HG02759 (cell line): ENCODE measurements at regions not wholly inside any gene's neighbourhood (a gene's known extent, or its start where the extent isn't known, plus 50 kb on each side); places are given as distances from the start of the nearest gene placed in this dataset.

ENCODE experiments used
- ATAC-seq: cut with Tn5 transposase; IDR thresholded peaks from one replicate; pipeline ENCODE4 v1.9.1; 2021; ENCODE audit warnings: mild to moderate bottlenecking, moderate library complexity; ENCODE audit not compliant: unreplicated experiment

- no peak for ATAC-seq
These were observed 134.9 kb downstream of the KCTD12 start for GRCh38 chr13:76751278-76751677.

DNA sequence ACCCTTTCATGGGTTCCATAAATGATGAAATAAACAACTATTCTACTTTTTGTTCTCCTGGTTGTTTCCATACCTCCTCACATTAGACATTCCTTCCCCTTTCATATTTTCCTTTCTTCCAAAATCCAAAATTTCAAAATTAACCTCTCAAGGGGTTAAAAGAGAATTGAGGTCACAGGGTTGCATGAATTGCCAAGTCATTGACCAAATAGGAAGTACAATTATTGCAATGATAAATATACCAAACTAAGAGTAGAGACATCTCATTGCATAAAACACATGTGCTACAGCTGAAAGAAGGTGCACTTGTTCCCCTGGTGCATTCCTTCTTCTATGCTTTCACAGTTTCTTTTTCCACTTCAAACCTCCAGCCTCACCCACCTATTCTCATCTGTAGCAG lies 136.1 kb downstream of the KCTD12 start:
- no peak for ATAC-seq

DNA sequence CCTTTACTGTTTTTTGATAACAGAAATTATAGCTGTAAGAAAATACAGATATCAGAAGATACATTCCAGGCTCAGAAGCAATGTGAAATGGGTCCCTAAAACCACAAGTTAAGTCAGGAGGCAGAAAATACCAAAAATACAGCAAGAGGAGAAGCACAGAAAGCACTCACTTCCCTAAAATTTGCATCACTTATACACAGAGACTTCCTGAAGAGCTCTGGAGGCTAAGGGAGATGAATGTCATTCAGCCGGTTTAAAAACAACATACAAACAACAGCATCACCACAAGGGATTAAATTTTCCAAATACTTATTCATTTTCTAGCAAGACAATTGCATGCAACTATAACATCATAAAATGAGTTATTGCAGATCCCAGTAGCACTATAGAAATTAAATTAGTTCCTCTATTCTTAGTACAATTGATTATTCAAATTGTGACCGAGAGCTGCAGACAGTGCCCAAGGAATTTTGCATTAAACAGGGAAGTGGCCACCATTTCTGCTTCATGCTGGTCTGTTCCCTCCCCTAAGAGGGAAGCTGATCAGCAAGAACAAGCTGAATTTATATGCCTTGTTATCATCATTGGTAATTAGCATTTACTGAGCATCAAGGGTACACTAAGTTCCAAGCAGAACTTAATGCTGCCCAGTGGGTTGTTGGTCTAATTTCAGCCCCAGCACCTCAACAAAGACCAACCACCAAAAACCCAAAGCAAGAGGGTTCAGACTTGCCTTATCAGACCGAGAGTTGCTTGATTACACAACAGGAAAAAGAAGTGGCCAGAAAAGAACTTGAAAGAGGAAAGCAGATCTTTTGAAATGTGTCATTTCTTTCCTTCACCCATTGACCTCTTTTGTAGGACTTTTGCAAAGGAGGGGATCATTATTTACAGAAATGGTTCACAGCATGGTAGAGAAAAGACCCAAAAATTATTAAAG lies 140.7 kb downstream of the KCTD12 start:
- ATAC-seq, result peak; percentile 85

DNA sequence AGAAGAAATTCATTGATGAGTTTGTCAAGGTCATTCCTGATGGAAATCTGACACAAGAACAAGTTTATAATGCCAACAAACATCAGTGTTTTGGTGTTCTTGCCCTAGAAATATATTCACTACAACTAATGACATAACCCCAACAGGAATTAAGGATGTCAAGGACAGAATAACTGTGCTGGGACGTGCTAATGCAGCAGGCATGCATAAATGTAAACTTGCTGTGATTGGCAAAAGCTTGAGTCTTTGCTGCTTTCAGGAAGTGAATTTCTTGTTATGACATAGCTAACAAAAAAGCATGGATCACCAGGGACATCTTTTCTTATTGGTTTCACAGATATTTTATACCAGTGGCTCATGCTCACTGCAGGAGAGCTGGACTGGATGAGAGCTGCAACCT lies 144.6 kb downstream of the KCTD12 start:
- no peak for ATAC-seq

DNA sequence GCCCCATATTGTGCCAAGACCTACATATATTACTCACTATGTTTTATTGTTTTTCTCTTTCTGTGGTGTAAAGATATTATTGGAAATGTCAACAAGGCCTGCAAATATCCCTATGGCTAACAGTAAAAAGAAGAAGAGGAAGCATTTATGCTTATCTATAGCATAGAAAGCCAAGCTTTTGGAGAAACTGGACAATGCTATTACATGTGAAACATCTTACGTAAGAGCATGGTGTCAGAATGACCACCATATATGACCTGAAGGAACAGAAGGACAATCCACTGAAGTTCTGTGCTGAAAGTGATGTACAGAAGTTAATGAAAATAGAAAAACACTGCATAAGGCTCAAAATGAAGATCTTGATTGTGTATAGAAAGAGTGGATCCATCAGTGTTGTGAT lies 145.2 kb downstream of the KCTD12 start:
- no peak for ATAC-seq

DNA sequence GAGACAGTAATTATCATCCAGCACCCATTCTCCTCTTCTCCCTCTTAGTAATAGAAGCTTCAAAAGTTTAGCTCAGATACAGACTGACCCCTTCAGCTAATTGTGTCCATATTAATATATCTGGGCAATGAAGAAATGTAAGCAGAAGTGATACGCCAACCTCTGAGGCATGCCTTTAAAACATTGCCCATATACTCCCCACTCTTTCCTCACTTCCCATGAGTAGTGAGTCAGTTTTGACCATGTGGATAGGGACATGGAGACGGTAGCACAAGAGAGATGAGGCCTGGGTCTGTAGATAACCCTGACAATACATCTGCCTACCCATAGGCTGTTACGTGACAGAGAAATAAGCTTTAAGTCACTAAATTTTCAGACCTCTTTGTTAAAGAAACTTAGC lies 147.6 kb downstream of the KCTD12 start:
- ATAC-seq, result no peak

DNA sequence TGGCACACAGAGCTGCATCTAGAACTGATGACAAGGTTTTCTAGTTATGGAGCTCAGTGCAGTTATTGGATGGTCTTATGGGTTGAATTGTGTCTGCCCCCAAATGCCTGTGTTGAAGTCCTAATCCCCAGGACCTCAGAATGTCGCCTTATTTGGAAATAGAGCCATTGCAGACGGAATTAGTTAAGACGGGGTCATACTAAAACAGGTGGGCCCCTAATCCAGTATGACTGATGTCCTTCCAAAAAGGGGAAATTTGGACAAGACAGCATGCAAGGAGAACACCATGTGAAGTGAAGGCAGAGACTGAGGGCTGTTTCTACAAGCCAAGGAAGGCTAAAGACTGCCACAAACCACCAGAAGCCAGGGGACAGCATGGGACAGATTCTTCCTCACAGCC lies 148.7 kb downstream of the KCTD12 start:
- no peak for ATAC-seq

DNA sequence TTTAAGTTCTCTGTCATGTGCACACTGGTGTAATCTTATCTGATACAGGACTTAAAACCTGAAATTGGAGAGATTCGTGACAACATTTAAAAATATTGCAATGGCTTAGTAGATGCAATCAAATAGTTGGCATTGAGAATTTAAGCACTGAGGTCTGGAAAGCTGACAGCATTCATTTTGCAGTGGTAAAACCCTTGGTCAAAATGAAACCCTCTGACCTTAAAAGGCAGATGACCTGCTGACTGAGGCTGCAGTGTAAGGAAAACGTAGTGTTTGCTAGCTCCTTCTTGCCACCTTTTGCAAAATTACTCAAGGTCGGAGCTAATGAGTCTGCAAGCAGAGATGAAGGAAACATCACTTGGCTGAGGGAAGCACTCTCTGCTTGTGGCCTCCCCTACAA lies 150.6 kb downstream of the KCTD12 start:
- ATAC-seq, result peak; percentile 66

DNA sequence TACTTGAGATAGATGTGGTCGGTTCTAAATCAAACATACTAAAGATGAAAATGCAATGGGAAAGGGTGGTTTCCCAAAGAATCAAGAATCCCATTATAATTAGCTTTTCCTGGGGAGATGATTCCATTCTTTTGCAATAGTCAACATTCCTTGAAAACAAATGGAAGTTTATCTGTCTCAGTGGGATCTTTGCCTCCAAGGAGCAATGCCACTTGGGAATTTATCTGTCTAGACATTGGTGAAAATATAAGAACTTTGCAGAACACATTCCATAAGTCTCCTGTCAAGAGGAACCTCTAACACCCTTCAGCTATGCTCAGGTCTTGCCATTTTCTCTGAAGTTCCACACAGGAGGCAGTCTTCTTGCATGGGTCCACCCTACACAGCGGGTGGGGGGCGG lies 152.5 kb downstream of the KCTD12 start:
- no peak for ATAC-seq

GRCh38 chr13:76732367-76732766 lies 153.8 kb downstream of the KCTD12 start:
- no peak for ATAC-seq

DNA sequence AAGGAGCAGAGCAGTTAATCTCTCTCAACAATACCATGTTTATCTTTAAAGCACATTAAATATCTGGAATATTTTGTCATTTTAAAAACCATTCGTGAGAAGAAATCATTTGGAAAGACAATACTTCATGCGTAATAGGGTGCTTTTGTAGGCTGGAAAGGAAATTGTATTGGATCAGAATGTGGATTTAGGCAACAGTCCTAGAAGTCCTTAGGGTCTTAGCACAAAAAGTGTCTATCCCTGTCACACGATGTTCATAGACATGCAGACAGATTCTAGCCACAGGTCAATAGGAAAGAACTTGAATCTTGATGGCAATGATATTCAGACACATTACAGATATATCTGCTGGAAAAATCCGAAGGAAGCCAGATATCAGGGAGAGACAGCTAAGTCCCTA lies 156.0 kb downstream of the KCTD12 start:
- ATAC-seq, result no peak

- ATAC-seq, result no peak
These were observed 156.5 kb downstream of the KCTD12 start for GRCh38 chr13:76729691-76730090.

DNA sequence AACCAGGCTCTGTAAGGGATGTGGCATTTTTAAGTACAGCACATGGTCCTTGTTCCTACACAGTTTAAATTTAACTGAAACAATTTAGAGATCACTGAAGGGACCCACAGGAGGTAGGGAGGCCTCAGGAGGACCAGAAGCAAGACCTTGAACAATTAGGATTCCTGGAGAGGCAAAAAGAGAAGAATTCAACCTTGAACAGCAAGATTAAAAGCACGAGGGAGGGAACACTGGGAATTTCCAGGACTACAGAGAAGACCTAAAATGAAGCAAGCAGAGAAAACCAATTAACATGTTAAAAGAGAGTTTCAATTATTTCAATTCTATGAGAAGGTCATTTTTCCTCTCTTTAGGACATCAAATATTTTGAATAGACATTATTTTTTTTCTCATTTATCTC lies 160.3 kb downstream of the KCTD12 start:
- no peak for ATAC-seq

GRCh38 chr13:76725211-76725610 lies 161.0 kb downstream of the KCTD12 start:
- ATAC-seq, result no peak

GRCh38 chr13:76724421-76724820 lies 161.8 kb downstream of the KCTD12 start:
- ATAC-seq, result no peak

GRCh38 chr13:76723551-76724232 lies 162.5 kb downstream of the KCTD12 start:
- ATAC-seq, result peak; percentile 70

DNA sequence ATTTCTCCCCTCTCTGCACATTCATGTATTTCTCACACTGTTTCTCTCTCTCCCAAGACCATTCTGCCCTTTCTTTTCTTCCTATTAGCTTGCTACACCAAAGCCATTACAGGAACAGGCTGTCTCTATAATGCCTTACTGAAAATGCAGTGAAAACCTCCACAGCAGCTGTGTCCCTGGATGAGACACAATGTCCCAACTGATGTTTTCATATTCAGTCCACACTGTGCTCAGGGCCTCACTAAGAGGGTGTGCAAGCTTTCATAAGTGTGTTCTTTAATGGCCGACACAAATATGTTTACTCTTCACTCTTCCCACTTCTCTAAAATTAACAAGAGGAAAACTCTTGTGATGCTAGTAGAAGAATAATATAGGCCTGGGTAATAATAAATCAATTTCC lies 163.4 kb downstream of the KCTD12 start:
- ATAC-seq, result no peak

DNA sequence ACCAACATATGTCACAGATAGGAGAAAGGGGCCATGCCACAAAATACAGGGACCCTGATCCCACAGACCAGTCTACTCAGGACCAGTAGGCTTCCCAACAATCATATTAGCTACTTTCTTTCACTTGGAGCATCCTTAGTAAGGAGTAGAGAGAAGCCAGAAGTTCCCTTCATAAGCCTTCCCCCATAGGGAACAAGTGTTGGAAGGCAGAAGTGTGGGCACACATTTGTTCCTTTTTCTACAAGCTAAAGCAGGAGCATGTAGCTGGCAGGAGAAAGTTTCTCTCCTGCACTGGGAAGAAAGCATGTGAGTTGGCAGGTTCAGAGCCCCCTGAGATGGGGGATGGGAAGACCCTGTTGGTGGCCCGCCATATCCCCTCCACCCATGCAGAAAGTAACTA lies 165.4 kb downstream of the KCTD12 start:
- ATAC-seq, result no peak

GRCh38 chr13:76720416-76720815 lies 165.8 kb downstream of the KCTD12 start:
- no peak for ATAC-seq

- ATAC-seq, result no peak
These were observed 166.2 kb downstream of the KCTD12 start for GRCh38 chr13:76719955-76720354.

DNA sequence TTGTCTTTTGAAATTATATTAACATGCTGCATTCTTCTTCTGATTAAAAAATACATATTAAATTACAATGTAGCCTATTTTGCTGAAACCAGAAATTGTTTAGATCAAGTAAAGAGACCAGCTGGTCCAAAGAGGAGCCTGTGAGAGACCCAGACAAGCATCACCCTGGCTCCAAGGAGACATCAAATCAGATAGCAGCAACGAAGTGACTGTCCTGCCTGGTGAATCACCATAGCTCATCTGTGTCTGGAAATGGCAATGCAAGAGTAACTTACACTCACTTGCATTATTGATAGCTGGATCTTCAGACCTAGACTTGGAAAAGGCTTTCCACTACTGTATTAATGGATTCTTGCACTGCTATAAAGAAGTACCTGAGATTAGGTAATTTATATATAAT lies 169.1 kb downstream of the KCTD12 start:
- no peak for ATAC-seq

DNA sequence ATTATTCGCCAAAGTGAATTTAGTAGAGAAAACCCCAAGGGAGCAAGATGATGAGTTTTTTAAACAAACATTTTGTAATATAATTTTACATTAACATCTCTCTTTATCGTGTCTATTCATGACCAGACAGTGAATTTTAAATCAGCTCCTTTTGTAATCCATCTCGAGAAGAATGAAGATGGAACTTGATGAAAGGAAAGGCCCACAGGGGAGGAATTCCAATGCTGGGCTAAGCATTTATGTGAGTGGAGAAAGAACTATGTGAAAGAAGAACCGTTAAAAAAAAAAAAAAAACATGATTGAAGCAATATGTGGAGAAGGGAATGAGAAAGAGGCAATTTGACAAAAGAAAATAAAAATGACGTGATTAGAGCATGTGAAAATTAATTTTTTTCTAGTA lies 170.6 kb downstream of the KCTD12 start:
- ATAC-seq, result no peak
